Suprapubic skin (tissue), 2 donors: ENCODE measurements at regions not wholly inside any gene's neighbourhood (a gene's known extent, or its start where the extent isn't known, plus 50 kb on each side); places are given as distances from the start of the nearest gene placed in this dataset.

ENCODE experiments used
- EP300 ChIP-seq: sonication (generic); formaldehyde crosslinking; IDR thresholded peaks from one replicate; pipeline ENCODE4 v1.6.1; 2017; ENCODE audit warnings: antibody characterized with exemption
- POLR2A ChIP-seq, 2 donors: fragments of 450-650 bp; IDR thresholded peaks; one replicate each; pipeline ENCODE4 v1.6.1; 2017; ENCODE audit warnings: antibody characterized with exemption in 2 of 2, mild to moderate bottlenecking in 2 of 2, moderate library complexity in 2 of 2

- TF ChIP-seq POLR2A (IDR thresholded peaks at IDR 0.05) (no peak), EP300 (no peak)
These were observed 1048.3 kb downstream of the AMY1C start for GRCh38 chr1:104797982-104798381.
